GM18502 (cell line): ENCODE measurements at regions not wholly inside any gene's neighbourhood (a gene's known extent, or its start where the extent isn't known, plus 50 kb on each side); places are given as distances from the start of the nearest gene placed in this dataset.
"Not testable (repeated sequence)": the region's sequence is repeated elsewhere in the genome, so short reads cannot be mapped to it uniquely, and the experiment has no call there.

Experiments used
- ATAC-seq: cut with Tn5 transposase; IDR thresholded peaks from one replicate; pipeline ENCODE4 v1.9.1; 2021; ENCODE audit warnings: mild to moderate bottlenecking; ENCODE audit not compliant: unreplicated experiment, poor library complexity

DNA sequence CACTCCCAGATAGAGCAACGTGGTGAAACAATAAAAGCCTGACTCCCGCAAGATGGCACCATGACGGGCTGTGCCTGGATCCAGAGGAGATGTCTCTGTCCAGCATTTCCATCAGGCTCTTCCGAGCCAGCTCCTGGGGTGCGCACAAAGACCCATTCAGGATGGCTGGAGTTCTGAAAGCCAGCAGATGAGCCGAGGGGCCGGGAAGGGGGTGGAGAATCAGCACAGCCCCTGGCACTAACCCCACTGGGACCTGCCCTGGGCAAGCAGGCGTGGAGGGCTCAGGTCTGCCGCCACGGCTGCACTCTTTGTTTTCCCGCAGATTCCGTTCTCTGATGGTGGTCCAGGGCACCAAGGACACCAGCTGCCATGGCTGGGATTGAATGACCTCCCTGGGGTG lies 97.2 kb upstream of the BLID start:
- ATAC-seq, result no peak

- no peak for ATAC-seq
Measured at GRCh38 chr11:122210367-122210997, 94.5 kb upstream of the BLID start.

DNA sequence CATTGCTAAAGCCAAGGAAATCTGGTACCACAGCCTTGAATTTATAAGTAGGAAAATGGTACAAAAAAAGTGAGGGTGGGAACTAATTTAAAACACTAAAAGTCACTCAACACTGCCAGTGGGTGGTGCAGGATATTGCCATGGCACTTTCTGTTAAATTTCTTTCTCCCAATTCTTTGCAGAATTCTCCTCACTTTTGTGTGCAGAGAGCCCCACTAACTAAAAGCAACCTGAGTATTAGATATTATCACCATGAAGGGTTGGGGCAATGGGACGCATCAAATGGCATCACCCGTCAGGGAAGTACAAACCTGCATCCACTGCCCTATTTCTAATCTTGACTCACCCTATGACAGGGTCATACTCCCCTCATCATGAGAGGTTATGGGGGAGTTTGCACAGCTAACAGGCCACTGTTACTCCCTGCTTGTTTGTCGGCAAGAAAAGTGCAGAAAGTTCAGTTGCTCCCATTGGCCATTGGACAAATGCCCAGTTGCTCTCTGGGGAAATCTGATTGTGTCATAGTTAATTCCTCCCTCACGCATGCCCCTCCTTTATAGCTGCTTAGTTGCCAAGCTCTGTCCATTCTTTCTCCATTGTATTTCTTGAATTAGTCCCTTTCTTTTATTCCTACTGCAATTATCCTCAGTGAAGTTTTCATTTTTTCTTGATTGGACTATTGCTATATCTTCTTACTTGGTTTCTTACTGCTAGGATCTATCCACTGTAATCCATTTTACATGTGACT lies 93.8 kb upstream of the BLID start:
- no peak for ATAC-seq

- ATAC-seq, result no peak
Measured at GRCh38 chr11:122207921-122208764, 92.1 kb upstream of the BLID start.

DNA sequence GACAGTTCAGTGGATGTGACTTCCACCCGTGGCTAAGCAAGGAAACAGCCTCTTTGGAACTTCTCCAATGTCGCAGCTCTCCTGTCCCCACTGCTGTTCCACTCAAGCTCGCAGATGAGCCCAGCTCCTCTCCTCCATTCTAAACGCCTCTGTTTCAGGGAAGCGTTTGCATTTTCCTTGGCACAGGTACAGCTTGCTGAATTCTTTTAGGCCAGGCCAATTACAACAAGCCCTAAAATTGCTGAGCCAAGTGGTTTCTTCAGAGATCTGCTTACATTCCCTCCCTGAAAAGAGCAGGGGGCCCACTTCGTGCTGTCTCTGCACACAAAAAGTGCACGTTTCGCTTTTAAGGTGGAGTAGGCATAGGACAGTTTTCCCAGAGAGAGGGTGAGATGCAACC lies 91.5 kb upstream of the BLID start:
- no peak for ATAC-seq

DNA sequence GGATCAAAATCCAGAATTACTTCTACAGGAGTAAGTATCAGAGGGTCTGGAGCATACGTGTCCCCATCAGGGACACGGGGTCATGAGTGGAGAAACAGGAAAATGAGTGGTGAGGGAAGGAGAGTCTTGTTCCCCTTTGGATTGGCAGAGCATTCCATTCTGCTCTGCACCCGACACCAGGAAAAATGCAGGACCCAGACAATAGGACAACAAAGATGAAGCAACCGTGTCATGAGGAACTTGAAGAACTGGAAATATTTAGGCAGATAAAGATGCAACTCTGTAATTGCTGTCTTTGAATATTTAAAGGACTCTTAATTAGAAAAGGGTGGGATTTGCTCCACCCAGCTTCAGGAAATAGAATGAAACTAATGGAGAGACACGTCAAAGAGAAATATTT lies 89.0 kb upstream of the BLID start:
- no peak for ATAC-seq

DNA sequence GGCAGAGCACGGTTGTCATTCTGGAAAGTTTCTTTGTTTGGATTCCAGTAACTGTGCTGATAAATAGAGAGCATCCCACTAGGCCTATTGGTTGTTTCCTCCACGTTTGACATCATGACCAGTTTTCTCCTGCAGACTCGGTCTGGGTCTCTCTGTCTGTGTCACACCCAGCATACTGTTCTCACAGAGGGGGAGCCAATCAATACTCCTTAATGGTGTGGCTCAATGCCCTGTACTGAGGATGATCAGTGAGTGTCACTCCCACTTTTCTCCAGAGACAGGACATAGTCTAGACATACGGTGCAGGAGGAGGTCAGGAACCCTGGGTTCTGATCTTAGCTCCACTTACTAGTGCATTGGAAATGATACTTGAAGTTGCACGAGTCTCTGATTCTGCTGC lies 88.2 kb upstream of the BLID start:
- no peak for ATAC-seq

- peak; percentile 68 for ATAC-seq
Measured at GRCh38 chr11:122202951-122203456, 87.0 kb upstream of the BLID start.

DNA sequence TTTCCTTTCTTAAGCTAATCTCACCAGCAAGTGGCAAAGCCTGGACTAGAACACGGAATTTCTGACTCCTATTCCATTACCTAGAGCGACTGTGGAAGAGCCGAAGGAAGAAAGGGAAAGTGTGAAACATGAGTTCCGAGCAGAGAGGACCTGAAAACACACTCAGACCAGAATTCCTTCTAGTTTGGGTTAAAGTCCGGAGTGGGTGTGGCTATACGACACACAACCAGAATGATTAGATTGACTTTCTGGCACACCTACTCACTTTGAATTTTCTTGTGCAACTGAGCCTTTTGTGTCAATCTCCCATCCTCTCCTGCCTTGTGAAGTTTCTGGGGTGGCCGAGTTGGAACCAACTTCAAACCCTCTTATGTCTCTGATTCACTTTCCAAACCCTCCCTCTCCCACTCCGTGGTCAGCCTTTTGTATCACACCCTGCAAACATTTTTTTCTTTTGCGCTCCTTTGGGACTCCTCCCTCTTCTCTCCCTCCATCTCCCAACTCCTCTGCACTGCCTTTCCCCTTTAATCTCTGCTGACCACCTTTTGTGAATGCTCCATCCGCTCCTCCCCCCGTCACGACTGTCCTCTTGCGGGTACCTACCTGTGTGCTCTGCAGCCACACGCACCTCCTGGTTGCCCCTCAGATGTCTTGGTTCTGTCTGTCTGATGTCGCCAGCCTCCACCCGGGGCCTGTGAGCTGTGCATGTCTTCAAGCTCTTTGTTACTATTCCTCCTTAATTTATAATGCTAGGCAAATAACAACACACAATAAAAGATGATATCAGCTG lies 86.3 kb upstream of the BLID start:
- ATAC-seq, result no peak

DNA sequence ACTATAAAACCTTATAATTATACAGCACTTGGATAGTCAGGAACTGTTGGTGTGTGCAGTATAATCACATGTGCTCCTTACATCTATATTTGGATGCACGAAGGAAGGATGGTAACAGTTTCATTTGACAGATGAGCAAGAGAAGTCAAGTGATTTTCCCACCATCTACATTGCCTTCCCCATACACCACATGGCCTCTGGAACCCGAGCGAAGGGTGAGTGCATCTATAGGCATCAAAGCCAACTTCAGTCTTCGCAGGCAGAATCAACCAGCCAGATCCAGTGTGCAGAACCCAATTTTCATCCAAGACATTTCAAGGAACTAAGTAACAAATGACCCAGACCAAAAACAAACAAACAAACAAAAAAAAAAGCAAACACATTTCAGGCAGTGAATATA lies 85.1 kb upstream of the BLID start:
- ATAC-seq, result no peak

GRCh38 chr11:122199661-122200060 lies 83.6 kb upstream of the BLID start:
- no peak for ATAC-seq

- ATAC-seq, result no peak
Measured at GRCh38 chr11:122198291-122198983, 82.4 kb upstream of the BLID start.

DNA sequence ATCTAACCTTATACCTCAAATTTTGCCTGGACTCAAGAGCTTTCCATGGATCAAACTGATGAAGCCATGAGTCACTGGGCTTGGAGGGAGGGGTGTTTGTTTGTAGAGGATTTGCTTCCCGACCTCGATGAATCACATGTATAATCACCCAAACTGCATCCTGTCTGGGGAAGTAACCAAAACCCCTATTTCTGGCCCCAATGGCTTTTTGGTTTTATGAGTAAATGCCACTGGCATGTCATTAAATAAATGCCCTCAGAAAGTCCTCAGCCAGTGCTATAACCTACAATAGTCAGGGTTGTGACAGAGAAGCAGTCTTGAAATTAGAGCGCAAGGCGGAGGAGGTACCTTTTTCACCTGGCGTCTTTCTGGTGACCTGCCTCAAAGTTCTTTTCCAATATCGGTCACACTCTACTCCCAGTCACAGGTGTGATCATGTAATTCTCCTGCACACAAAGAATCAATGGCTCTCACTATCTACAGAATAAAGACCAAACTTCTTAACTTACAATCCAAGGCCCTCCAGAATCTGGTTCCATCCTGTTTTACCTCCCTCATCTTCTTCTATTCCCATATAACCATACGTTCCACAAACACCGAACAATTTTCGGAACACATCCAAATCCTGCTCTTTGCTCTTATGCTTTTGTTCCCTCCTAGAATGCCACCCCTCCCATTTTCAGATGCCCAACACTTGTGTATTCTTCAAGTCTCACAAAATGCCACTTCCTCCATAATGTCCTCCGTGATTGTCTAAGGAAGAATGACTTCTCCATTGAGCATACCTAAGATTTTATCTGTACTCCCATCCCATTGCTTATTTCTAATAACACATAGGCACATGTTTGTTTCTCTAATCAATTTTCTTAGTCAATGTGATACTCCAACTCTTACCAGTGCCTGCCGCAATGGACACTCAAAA lies 81.3 kb upstream of the BLID start:
- no peak for ATAC-seq

GRCh38 chr11:122195790-122196189 lies 79.8 kb upstream of the BLID start:
- no peak for ATAC-seq

- not testable (repeated sequence) for ATAC-seq
Measured at GRCh38 chr11:122193881-122194480, 78.0 kb upstream of the BLID start.

- ATAC-seq, result no peak
Measured at GRCh38 chr11:122193457-122193856, 77.4 kb upstream of the BLID start.

DNA sequence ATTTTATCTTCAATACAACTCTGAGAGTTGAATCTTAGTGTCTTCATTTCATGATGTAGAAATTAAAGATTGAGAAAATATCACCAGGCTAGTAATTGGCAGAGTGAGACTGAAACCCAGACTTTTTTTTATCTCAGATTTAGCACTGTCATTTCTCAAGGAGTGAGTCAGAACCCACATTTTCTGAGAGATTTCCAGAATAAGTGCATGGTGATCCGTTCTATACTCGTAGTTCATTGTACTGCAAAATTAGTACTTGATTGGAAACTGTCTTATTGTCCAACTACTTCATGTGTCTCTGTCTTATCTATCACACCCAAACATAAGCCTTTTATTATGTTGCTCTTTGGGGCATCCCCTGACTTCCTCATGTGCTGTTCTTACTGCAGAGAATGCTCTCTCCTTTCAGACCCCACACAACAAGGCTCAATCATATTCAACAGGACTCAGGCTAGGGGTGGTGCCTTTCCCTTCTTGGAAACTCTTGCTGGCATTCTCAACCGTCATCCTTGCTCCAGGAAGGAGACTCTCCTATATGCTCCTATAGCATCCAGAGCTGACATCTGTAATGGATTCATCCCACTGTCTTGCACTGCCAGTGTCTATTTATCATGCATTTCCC lies 76.7 kb upstream of the BLID start:
- ATAC-seq, result no peak

- ATAC-seq, result no peak
Measured at GRCh38 chr11:122190768-122191167, 74.8 kb upstream of the BLID start.
